Spleen (tissue), 11 donors: ENCODE measurements at regions not wholly inside any gene's neighbourhood (a gene's known extent, or its start where the extent isn't known, plus 50 kb on each side); places are given as distances from the start of the nearest gene placed in this dataset.

Source experiments
- DNase-seq: peaks from one replicate; pipeline ENCODE4 v3.0.0-alpha.2; 2020
- H3K27ac ChIP-seq, 8 donors: fragments of 200-600 bp; sonication (generic) in 7 of 8; 1 replicate in 4 of 8; 2 replicates in 4 of 8; pipeline versions ENCODE4 v1.5.0 to v1.8.0; 2016 to 2021; ENCODE audit warnings: inconsistent platforms in 4 of 8, mild to moderate bottlenecking in 4 of 8, moderate library complexity in 1 of 8
- H3K27me3 ChIP-seq, 7 donors: fragments of 200-600 bp; sonication (generic) in 6 of 7; replicated peaks in 1 of 7; 1 replicate in 4 of 7; 2 replicates in 3 of 7; pipeline versions ENCODE4 v1.5.0 to v1.8.0; 2016 to 2021; ENCODE audit warnings: inconsistent platforms in 3 of 7, mild to moderate bottlenecking in 1 of 7
- H3K36me3 ChIP-seq, 6 donors: fragments of 200-600 bp; sonication (generic) in 5 of 6; 1 replicate in 4 of 6; 2 replicates in 2 of 6; pipeline versions ENCODE4 v1.5.0 to v1.8.0; 2016 to 2021; ENCODE audit warnings: inconsistent platforms in 2 of 6
- H3K4me1 ChIP-seq, 6 donors: fragments of 200-600 bp; sonication (generic) in 5 of 6; 1 replicate in 3 of 6; 2 replicates in 3 of 6; pipeline versions ENCODE4 v1.5.0 to v1.8.0; 2016 to 2021; ENCODE audit warnings: inconsistent platforms in 3 of 6
- H3K4me3 ChIP-seq, 8 donors: fragments of 200-600 bp; sonication (generic) in 7 of 8; 1 replicate in 4 of 8; 2 replicates in 4 of 8; pipeline versions ENCODE4 v1.5.0 to v1.8.0; 2016 to 2021; ENCODE audit warnings: inconsistent platforms in 4 of 8, mild to moderate bottlenecking in 4 of 8, moderate library complexity in 2 of 8
- H3K9me3 ChIP-seq, 8 donors: fragments of 200-600 bp; sonication (generic) in 7 of 8; 1 replicate in 4 of 8; 2 replicates in 4 of 8; pipeline versions ENCODE4 v1.5.0 to v1.8.0; 2016 to 2021; ENCODE audit warnings: inconsistent platforms in 4 of 8
- POLR2A ChIP-seq, 3 donors: fragments of 450-650 bp; IDR thresholded peaks; one replicate each; pipeline ENCODE4 v1.5.1; 2017; ENCODE audit warnings: antibody characterized with exemption in 3 of 3, mild to moderate bottlenecking in 1 of 3
- POLR2AphosphoS5 ChIP-seq, 3 donors: sonication (generic); formaldehyde crosslinking; IDR thresholded peaks; one replicate each; pipeline ENCODE4 v1.5.1; 2017; ENCODE audit warnings: antibody characterized with exemption in 3 of 3
- WGBS, 5 donors: extraction: QIAGEN DNeasy Blood & Tissue Kit in 3 of 5; methylation state at CpG; one replicate each; pipeline versions ENCODE4 v1.1.5 to v1.1.7; 2013 to 2018; 5-methylcytosine and 5-hydroxymethylcytosine counted together
- intact Hi-C: fragments of 100-400 bp; cut with DNase I; formaldehyde crosslinking; loops from one replicate; pipeline ENCODE4 v1.15.0; 2023; ENCODE audit warnings: low total_unique reads
- TF ChIP-seq, protein P1 (sequence below), 11 experiments: fragments of 200-600 bp in 7 of 11; fragments of 450-650 bp in 4 of 11; sonication (generic) in 4 of 11; IDR thresholded peaks in 8 of 11; conservative IDR thresholded peaks in 3 of 11; 1 replicate in 7 of 11; 2 replicates in 4 of 11; pipeline versions ENCODE4 v1.4.0 to v1.8.0; 2016 to 2021; ENCODE audit warnings: antibody characterized with exemption in 11 of 11, inconsistent platforms in 4 of 11, mild to moderate bottlenecking in 1 of 11
- donor health status: healthy with polysubstance abuse.
- donor health status: DM: no; HTN: no; CAD: no; lungs with moderate emphysema.
- donor health status: DM: no; HTN: no; CAD: no.
- donor health status: Bipolar disorder and iron deficiency.
- donor health status: healthy.
- donor health status: DM: no; HTN: no; CAD: no.
- donor health status: DM: yes; HTN: yes; CAD: no.

GRCh38 chr16:65796481-65796880 is 570.0 kb upstream of the CDH5 start:
- 52 to 77% (median 66%) methylated on average over 3 of the region's 3 CpGs for whole genome bisulfite sequencing, 5 donors
- Histone ChIP-seq H3K36me3 (no peaks in the 10 kb centered on the region), H3K27me3 (no peaks in the 10 kb centered on the region), H3K9me3 (peaks cover 0 to 5% (median 0%) of the 10 kb centered on the region in 8 donors), H3K27ac (no peak overlapping the region), H3K4me1 (no peaks in the 10 kb centered on the region), H3K4me3 (no peak overlapping the region)
- DNase-seq: no peak
- intact Hi-C loops: no loop called here
- no peak for TF ChIP-seq POLR2AphosphoS5 (IDR thresholded peaks at IDR 0.05)
- TF ChIP-seq POLR2A (IDR thresholded peaks at IDR 0.05): no peak
- TF ChIP-seq, protein P1, sequence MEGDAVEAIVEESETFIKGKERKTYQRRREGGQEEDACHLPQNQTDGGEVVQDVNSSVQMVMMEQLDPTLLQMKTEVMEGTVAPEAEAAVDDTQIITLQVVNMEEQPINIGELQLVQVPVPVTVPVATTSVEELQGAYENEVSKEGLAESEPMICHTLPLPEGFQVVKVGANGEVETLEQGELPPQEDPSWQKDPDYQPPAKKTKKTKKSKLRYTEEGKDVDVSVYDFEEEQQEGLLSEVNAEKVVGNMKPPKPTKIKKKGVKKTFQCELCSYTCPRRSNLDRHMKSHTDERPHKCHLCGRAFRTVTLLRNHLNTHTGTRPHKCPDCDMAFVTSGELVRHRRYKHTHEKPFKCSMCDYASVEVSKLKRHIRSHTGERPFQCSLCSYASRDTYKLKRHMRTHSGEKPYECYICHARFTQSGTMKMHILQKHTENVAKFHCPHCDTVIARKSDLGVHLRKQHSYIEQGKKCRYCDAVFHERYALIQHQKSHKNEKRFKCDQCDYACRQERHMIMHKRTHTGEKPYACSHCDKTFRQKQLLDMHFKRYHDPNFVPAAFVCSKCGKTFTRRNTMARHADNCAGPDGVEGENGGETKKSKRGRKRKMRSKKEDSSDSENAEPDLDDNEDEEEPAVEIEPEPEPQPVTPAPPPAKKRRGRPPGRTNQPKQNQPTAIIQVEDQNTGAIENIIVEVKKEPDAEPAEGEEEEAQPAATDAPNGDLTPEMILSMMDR (IDR thresholded peaks at IDR 0.05 in 8 of 11, conservative IDR thresholded peaks at IDR 0.05 in 3 of 11): no peak

GRCh38 chr16:65794973-65795372 is 571.5 kb upstream of the CDH5 start:
- no peak overlapping the region for H3K4me3 ChIP-seq
- 61 to 84% (median 67%) methylated on average over 1 of the region's 1 CpG for WGBS, 5 donors
- H3K4me1 ChIP-seq: peaks cover 0 to 4% (median 0%) of the 10 kb centered on the region in 6 donors
- intact Hi-C loops: no loop called here
- H3K27me3 ChIP-seq: no peaks in the 10 kb centered on the region
- H3K9me3 ChIP-seq: peaks cover 0 to 5% (median 0%) of the 10 kb centered on the region in 8 donors
- no peak overlapping the region for H3K27ac ChIP-seq
- no peaks in the 10 kb centered on the region for H3K36me3 ChIP-seq
- no peak for DNase-seq
- no peak for TF ChIP-seq POLR2A (IDR thresholded peaks at IDR 0.05)
- TF ChIP-seq, protein P1 (IDR thresholded peaks at IDR 0.05 in 8 of 11, conservative IDR thresholded peaks at IDR 0.05 in 3 of 11): no peak
- no peak for TF ChIP-seq POLR2AphosphoS5 (IDR thresholded peaks at IDR 0.05)

GRCh38 chr16:65793781-65794180 is 572.7 kb upstream of the CDH5 start:
- peaks cover 0 to 4% (median 0%) of the 10 kb centered on the region in 6 donors for H3K4me1 ChIP-seq
- no peak overlapping the region for H3K4me3 ChIP-seq
- H3K36me3 ChIP-seq: no peaks in the 10 kb centered on the region
- H3K9me3 ChIP-seq: peaks cover 0 to 5% (median 0%) of the 10 kb centered on the region in 8 donors
- DNase-seq: no peak
- TF ChIP-seq POLR2AphosphoS5 (IDR thresholded peaks at IDR 0.05) (no peak), POLR2A (IDR thresholded peaks at IDR 0.05) (no peak)
- TF ChIP-seq, protein P1 (IDR thresholded peaks at IDR 0.05 in 8 of 11, conservative IDR thresholded peaks at IDR 0.05 in 3 of 11): no peak
- WGBS, 5 donors: 67 to 82% (median 69%) methylated on average over 3 of the region's 3 CpGs
- intact Hi-C loops: no loop called here
- H3K27me3 ChIP-seq: no peaks in the 10 kb centered on the region
- no peak overlapping the region for H3K27ac ChIP-seq

- DNase-seq: no peak
- WGBS, 5 donors: 50 to 67% (median 62%) methylated on average over 2 of the region's 2 CpGs
- Histone ChIP-seq H3K4me3 (no peak overlapping the region), H3K36me3 (no peaks in the 10 kb centered on the region), H3K27ac (peak overlapping the region in 1 of 8 donors; percentile 24), H3K9me3 (no peaks in the 10 kb centered on the region), H3K4me1 (peaks cover 0 to 4% (median 0%) of the 10 kb centered on the region in 6 donors), H3K27me3 (no peaks in the 10 kb centered on the region)
- intact Hi-C loops: no loop called here
- TF ChIP-seq, protein P1 (IDR thresholded peaks at IDR 0.05 in 8 of 11, conservative IDR thresholded peaks at IDR 0.05 in 3 of 11): no peak
- TF ChIP-seq POLR2AphosphoS5 (IDR thresholded peaks at IDR 0.05) (peak in 1 of 3 donors; percentile 25), POLR2A (IDR thresholded peaks at IDR 0.05) (no peak)
These were observed 575.7 kb upstream of the CDH5 start for GRCh38 chr16:65790768-65791167.
